ENCODE measurements at regions not wholly inside any gene's neighbourhood (a gene's known extent, or its start where the extent isn't known, plus 50 kb on each side); places are given as distances from the start of the nearest gene placed in this dataset.

DNA sequence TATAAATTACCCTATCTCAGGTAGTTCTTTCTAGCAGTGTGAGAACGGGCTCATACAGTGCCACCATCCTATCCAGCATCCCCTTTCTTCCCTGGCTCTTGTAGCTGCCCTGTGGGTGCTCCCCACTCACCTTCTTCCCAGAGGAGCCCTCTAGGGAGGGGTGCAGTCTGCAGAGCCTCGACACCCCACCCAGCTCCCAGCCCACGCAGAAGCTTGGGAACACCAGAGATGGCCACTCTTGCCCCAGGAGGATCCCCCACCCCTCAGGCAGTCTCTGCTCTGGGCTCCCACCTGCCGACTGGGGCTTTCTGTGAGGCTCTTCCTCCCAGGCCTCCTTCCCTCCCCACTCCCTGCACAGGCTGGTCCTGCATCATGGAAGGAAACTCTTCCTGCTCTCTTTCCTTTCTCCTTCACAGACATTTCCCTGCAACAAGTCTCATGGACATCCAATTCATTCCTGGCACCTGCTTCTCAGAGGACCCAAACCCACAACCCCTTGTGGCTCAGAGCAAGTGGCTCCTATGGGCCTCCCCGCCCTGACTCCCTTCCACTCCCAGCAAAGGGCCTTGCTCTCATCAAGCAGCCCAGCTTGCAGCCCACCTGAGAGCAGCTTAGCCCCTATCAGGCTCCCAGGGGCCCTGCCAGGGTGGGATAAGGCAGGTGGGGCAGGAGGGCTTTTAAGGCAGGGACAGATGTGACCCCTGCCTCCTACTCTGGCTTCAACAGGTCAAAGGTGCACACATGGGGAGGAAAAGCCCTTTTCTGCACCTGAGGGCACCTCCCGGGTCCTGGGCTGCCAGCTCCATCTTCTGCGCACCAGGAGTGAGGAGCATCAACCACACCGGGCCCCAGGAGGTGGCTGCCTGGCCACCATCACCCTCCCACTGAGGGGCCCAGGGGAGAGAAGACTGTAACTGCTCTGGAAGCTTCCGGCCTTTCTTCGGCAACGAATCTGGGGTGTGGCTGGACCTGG lies 263.8 kb upstream of the TNRC6C start:
- no peak for DNase-seq

DNA sequence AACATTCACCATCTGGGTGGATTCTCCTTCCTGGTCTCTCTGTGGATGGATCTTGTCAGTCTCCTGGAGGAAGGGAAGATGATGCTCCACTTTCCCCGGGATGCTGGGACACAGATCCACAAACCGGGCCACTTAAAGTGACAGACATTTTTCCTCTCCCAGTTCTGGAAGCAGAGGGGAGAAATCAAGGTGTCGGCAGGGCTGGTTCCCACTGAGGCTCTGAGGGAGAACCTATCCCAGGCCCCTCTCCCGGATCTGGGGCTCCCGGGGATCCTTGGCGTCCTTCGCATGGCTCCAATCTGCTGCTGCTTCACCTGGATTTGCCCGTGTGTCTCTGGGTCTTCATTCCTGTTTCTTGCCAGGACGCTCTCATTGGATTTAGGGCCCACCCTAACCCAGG lies 263.1 kb upstream of the TNRC6C start:
- DNase-seq = no peak

DNA sequence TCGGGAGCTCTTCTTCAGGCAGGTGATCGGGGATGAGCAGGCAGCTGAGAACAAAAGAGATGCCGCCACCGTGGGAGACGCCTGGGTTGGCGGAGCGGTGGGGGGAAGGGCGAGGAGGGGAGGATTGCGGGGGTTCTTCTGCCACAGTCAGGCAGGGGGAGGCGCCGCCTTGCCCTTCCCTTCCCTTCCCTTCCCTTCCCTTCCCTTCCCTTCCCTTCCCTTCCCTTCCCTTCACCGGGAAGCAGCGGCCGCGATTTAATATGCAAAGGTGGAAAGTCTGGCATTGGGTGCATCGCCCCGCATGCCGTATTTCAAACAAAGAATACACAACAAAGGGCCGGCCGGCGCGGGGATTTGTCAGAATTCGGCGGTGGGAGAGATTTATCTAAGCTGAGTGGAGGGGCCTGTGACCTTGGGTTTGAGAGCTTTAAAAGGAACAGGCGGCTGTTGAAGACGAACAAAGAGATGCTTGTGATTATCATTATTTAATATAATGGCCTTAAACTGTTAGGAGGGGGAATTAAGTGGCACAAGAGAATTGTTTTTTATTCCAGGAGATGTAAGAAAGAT lies 262.3 kb upstream of the TNRC6C start:
- no peak for DNase-seq

GRCh38 chr17:77696721-77697460 lies 261.6 kb upstream of the TNRC6C start:
- DNase-seq = no peak

DNA sequence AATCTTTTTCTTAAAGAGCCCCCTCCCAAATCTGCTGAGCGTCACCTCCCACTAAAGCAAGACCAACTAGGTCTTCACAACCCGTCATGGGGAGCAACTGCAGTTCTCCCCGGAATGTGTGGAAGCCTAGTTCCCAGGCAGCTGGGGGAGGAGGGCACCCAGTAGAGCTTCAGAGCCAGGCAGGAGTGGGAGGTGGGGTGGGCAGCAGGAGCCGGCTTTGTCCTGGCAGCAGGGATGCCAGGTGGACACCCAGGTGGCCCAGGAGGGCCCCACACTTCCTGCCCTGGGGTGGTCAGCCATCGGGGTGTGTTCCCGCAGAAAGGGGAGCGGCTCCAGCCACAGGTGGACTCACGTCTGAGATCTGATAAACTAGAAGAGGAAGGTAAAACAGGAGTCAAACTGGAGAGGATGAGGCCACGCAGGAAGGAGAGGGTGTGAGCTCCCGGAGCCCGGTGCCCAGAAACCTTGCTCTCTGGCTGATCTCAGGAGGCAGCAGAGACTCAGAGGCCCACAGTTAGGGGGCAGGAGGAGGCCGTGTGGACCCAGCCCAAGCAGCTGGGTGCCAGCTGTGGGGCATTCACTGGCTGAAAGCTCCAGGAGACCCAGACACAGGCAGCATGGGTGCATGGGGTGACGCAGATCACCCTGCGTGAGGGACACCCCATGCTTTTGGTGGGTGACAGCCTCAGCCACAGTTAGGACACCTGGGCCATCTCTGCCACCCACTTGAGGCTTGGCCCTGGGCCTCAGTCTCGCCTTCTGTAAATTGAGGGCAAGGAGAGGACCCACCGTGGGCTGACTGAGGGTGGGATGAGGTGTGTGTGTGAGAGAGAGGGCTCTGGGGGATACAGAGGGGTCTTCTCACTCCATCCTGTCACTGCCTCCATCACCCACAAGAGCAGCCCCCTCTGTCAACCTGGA lies 260.8 kb upstream of the TNRC6C start:
- no peak for DNase-seq

DNA sequence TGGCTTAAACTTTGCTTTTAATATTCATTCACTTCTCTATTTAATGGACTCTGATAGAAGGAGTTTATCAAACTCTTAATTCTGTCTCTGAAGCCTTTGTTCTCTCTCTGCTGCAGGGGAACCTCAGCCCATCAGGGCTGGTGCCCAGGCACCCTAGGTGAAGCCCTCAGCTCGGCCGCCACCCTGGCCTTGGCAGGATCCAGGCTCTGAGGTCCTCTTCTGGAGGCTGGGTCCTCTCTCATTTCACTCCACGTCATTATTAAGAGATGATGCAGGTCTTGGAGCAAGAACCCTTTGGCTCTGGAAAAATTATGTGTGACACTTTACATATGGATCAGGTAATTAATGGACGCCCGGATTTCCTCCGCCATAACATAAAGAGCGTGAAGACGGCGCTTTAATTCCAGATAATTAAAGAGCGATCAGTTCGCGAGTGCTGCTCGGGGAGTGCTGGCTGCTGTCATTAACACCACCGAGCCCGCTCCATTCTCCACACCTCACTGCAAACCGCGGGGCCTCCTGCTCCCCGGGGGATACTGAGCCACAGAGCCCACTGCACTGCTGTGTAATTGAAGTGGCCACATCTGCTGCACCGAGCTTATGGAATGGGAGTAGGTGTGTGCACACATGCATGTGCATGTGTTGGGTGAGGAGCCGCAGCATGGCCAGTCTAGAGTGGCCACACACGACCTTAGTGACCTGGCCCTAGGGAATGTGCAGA lies 259.4 kb upstream of the TNRC6C start:
- no peak for DNase-seq

GRCh38 chr17:77700165-77700881 lies 258.2 kb upstream of the TNRC6C start:
- no peak for DNase-seq

- no peak for DNase-seq
Observed at GRCh38 chr17:77701996-77702395, 256.5 kb upstream of the TNRC6C start.

DNA sequence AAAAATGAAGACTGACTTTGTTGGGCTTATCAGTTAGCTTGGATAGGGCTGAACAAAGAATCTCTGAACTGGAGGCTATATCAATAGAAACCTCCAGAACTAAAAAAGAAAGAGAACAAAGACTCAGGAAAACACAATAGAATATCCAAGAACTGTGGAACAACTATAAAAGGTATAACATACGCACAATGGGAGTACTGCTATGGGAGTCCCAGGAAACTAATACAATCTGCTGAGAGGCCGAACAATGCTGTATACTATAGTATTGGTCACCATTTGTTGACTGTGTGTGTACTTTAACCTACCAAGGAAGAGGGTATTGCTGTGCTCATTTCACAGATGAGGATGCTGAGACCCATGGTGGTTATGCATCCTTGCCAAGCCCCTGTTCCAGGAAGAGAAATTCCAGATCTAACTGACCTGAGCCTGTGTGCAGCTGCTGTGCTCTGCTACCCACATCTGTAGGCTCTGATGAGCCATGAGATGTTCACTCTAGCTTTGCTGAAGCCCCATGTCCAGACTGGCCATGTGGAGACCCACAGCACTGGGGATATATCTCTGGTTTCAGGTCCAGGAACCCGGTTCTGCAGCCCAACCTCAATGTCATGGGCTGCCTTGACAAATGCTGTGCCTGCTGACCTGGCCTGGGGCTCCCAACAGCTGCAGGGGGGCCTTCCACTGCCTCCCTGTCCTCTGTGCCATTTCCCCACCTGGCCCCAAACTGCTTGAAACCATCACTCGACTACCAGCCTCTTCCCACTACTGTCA lies 254.3 kb upstream of the TNRC6C start:
- no peak for DNase-seq

GRCh38 chr17:77706938-77707337 lies 251.6 kb upstream of the TNRC6C start:
- DNase-seq = no peak

DNA sequence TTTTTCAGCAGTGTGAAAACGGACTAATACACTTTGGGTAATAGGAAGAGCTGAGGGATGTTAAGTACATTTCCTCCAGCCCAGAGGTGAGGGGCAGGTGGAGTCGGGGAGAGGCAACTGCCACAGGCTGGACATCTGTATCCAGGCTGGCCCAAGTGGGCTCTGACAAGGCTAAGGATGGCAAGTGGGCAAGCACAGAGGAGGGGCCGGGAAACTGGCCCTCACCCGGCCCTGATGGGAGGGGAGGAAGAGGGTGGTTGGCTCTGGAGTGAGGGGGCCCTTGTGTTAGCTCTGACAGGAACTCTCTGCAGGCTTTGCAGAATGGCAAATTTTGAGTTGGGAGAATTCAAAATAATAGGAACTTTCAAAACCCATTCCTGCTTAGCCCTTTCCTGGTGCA lies 251.0 kb upstream of the TNRC6C start:
- no peak for DNase-seq

DNA sequence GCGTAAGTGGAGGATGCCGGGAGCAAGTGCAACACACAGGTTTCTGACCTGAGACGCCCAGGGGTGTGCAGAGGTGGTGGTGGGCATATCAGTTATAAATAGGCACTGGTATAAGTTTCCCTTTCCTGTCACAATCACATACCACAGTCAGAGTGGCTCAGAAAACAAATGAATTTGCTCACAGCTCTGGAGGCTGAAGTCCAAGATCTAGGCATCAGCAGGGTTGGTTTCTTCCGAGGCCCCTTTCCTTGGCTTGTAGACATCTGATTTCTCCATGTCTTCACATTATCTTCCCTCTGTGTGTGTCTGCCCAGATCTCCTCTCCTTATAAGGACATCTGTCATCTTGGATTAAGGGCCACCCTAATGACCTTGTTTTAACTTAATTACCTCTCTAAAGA lies 250.5 kb upstream of the TNRC6C start:
- DNase-seq = no peak

- DNase-seq = no peak
Observed at GRCh38 chr17:77708936-77709335, 249.6 kb upstream of the TNRC6C start.

DNA sequence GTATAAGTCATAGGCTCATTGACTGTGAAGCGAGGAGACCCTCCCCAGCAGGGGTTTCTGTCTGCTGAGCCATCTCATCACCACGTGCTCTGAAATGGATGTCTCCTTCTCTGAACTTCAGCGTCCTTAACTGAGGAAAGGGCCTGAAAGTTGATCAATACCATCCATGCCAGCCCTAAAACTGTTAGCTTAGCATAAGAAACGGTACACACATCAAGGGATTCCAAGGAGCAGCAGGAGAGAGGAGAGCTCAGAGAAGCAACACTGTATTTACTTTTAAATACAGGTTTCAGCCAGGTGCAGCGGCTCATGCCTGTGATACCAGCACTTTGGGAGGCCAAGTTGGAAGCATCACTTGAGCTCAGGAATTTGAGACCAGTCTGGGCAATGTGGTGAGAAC lies 248.9 kb upstream of the TNRC6C start:
- no peak for DNase-seq

GRCh38 chr17:77712578-77712977 lies 245.9 kb upstream of the TNRC6C start:
- DNase-seq = no peak

DNA sequence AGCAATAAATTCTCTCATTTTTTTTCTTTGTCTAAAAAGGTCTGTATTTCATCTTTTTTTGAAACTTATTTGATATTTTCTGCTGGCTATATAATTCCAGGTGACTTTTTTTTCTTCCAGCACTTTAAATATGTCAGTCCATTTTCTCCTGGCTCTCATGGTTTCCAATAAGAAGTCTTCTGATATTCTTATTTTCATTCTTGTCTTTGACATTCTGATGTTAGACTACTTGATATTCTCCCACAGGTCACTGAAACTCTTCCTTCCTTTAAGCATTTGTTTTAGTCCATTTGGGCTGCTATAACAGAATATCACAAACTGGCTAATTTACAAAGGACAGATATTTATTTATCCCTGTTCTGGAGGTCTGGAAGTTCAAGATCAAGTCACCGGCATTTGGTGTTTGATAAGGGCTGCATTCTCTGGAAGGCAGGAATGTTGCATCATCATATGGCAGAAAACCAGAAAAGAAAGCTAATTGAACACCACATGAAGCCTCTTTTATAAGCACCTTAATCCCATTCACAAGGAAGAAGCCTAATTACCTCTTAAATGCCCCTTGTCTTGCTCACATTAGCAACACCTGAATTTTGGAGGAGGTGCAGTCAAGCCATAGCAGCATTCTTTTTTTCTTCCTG lies 242.1 kb upstream of the TNRC6C start:
- no peak for DNase-seq

GRCh38 chr17:77717941-77718668 lies 240.4 kb upstream of the TNRC6C start:
- no peak for DNase-seq

- no peak for DNase-seq
Observed at GRCh38 chr17:77718669-77718961, 239.9 kb upstream of the TNRC6C start.

GRCh38 chr17:77719806-77720205 lies 238.7 kb upstream of the TNRC6C start:
- no peak for DNase-seq
